ENCODE measurements at regions not wholly inside any gene's neighbourhood (a gene's known extent, or its start where the extent isn't known, plus 50 kb on each side); places are given as distances from the start of the nearest gene placed in this dataset.
A peak's percentile ranks its signal among the peaks of the same experiment; 100 is the strongest.

DNA sequence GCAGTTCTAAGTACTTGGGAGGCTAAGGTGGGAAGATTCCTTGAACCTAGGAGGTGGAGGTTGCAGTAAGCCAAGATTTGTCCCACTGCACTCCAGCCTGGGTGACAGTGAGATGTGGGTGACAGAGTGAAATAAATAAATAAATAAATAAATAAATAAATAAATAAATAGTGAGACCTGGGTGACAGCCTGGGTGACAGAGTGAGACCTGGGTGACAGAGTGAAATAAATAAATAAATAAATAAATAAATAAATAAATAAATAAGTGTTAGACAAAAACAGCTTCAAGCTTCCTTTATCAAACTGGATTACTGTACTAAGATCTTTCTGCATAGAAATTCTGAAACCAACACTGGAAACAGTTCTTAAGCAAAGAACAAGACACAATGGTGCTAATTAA is 71.8 kb upstream of the BMP2K start:
- no peaks in the 10 kb centered on the region for H4K20me1 ChIP-seq (ENCODE audit: insufficient read depth, low read length)
- no TSS peak for BruUV-seq (replicated peaks)
- ChIA-PET CTCF (ENCODE audit: low intra/inter-chr PET ratio, low total read pairs) (no interaction called here), POLR2A (no interaction called here)
- H3K9ac ChIP-seq (ENCODE audit: insufficient read depth, low read depth, low read length) = no peak overlapping the region
- no peak overlapping the region for H3K4me3 ChIP-seq (replicated peaks in 1 of 3; ENCODE audit: insufficient read depth in 1 of 3, low read depth in 2 of 3, low read length in 3 of 3)
- peaks cover 18% of the 10 kb centered on the region for H3K9me3 ChIP-seq (ENCODE audit: low read length)
- H2AFZ ChIP-seq (ENCODE audit: low read length) = no peak overlapping the region
- H3K79me2 ChIP-seq (ENCODE audit: insufficient read depth, low read length) = no peaks in the 10 kb centered on the region
- no peaks in the 10 kb centered on the region for H3K27me3 ChIP-seq (ENCODE audit: control insufficient read depth in 1 of 2, insufficient read depth in 2 of 2, low read length in 2 of 2)
- no peak for DNase-seq (ENCODE audit: low spot score)
- no peak for FAIRE-seq
- TF ChIP-seq TBX3 (IDR thresholded peaks at IDR 0.05; ENCODE audit: borderline replicate concordance) = no peak
- TF ChIP-seq MAF1 (CRISPR knock-in tag; IDR thresholded peaks at IDR 0.05; ENCODE audit: borderline replicate concordance) = no peak
- TF ChIP-seq FOSL1 (CRISPR knock-in tag; IDR thresholded peaks at IDR 0.05; ENCODE audit: borderline replicate concordance) = no peak
- TF ChIP-seq MAX (IDR thresholded peaks at IDR 0.05) = no peak
- no peak for TF ChIP-seq ATRX (CRISPR knock-in tag; IDR thresholded peaks at IDR 0.05; ENCODE audit: borderline replicate concordance)
- TF ChIP-seq ZNF282 (IDR thresholded peaks at IDR 0.05; ENCODE audit: partially characterized antibody) = no peak
- H3K27ac ChIP-seq (ENCODE audit: extremely low read length, insufficient read depth, low read length) = no peak overlapping the region
- in situ Hi-C loops (cut with HindIII; ENCODE audit: extremely low pct_ligation_motif_present, low pct_unique_long_range_greater_than_20kb) (no loop called here), intact Hi-C loops (cut with micrococcal nuclease; ENCODE audit: unreplicated experiment) (no loop called here)
- no peaks in the 10 kb centered on the region for H3K36me3 ChIP-seq (replicated peaks in 1 of 2; ENCODE audit: control insufficient read depth in 1 of 2, insufficient read depth in 2 of 2, low read length in 2 of 2)
- peaks cover 22% of the 10 kb centered on the region for H3K4me1 ChIP-seq (ENCODE audit: insufficient read depth, low read length)
- H3K4me2 ChIP-seq (ENCODE audit: low read depth, low read length) = no peak overlapping the region
- ATAC-seq = no peak

DNA sequence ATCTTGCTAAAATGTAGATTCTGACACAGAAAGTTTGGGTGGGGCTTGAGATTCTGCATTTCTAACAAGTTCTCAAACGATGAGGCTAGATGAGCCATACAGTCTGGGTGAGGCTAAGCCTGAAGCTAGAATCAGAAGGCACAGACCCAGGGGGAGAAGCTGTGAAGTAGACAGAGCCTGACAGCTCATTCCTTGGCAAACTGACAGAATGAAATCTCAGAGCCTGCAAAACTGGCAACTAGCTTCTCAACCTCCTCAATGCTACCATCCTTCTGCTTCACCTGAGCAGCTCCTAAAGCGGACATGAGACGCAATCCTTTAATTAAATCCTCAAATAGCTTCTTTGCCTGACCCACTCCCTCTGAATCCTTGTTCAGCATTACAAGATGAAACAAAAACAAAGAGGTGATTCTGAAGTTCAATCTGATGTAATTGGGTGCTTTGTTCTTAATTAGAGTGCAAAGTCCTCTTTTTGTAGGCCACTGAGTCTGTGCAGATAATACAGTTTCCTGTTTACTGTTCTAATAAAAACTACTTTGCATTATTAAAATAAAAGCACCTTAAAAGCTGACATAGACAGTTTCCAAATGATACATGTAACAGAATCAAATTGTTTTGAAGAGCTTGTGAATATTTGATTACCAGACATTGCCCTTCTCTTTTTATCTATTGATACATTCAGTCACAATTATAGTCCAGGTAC is 71.0 kb upstream of the BMP2K start:
- ChIA-PET POLR2A (no interaction called here), CTCF (ENCODE audit: low intra/inter-chr PET ratio, low total read pairs) (no interaction called here)
- Histone ChIP-seq H3K9me3 (ENCODE audit: low read length) (peaks cover 18% of the 10 kb centered on the region), H3K4me2 (ENCODE audit: low read depth, low read length) (peak overlapping the region; percentile 34), H3K27ac (ENCODE audit: extremely low read length, insufficient read depth, low read length) (no peak overlapping the region), H3K4me1 (ENCODE audit: insufficient read depth, low read length) (peaks cover 22% of the 10 kb centered on the region), H3K79me2 (ENCODE audit: insufficient read depth, low read length) (no peaks in the 10 kb centered on the region), H2AFZ (ENCODE audit: low read length) (no peak overlapping the region), H3K36me3 (replicated peaks in 1 of 2; ENCODE audit: control insufficient read depth in 1 of 2, insufficient read depth in 2 of 2, low read length in 2 of 2) (no peaks in the 10 kb centered on the region), H3K9ac (ENCODE audit: insufficient read depth, low read depth, low read length) (no peak overlapping the region), H3K27me3 (ENCODE audit: control insufficient read depth in 1 of 2, insufficient read depth in 2 of 2, low read length in 2 of 2) (no peaks in the 10 kb centered on the region), H3K4me3 (replicated peaks in 1 of 3; ENCODE audit: insufficient read depth in 1 of 3, low read depth in 2 of 3, low read length in 3 of 3) (no peak overlapping the region), H4K20me1 (ENCODE audit: insufficient read depth, low read length) (no peaks in the 10 kb centered on the region)
- FAIRE-seq (no peak), ATAC-seq (peak; percentile 38; the same call in 2 of the 3 replicates), DNase-seq (ENCODE audit: low spot score) (peak; percentile 10)
- BruUV-seq (replicated peaks) = no TSS peak
- 5% methylated on average over 3 of the region's 3 CpGs for WGBS (ENCODE audit: low lambda C conversion rate)
- in situ Hi-C loops (cut with HindIII; ENCODE audit: extremely low pct_ligation_motif_present, low pct_unique_long_range_greater_than_20kb) = no loop called here
- intact Hi-C loops (cut with micrococcal nuclease; ENCODE audit: unreplicated experiment) = no loop called here
- TF ChIP-seq ZNF616 (CRISPR knock-in tag; IDR thresholded peaks at IDR 0.05; ENCODE audit: low read depth) (no peak), ZNF563 (CRISPR knock-in tag; IDR thresholded peaks at IDR 0.05) (no peak), HMG20B (CRISPR knock-in tag; conservative IDR thresholded peaks at IDR 0.05) (no peak), NFIB (CRISPR knock-in tag; IDR thresholded peaks at IDR 0.05; ENCODE audit: borderline replicate concordance) (no peak), EP300 (IDR thresholded peaks at IDR 0.05; ENCODE audit: low read depth in 2 of 2, low read length in 2 of 2) (no peak), EP300 (CRISPR knock-in tag; IDR thresholded peaks at IDR 0.05; ENCODE audit: borderline replicate concordance) (no peak), MAFK (conservative IDR thresholded peaks at IDR 0.05 in 1 of 2, IDR thresholded peaks at IDR 0.05 in 1 of 2; ENCODE audit: low read length in 2 of 2) (peak; percentile 65 to 84; a peak in 3 of 4 replicates), HNF4A (CRISPR knock-in tag; IDR thresholded peaks at IDR 0.05) (peak; percentile 27; the same call in 1 of the 2 replicates), EZH2 (conservative IDR thresholded peaks at IDR 0.05; ENCODE audit: low read depth, low read length) (no peak), GABPA (IDR thresholded peaks at IDR 0.05; ENCODE audit: low read depth, low read length) (no peak), GABPA (CRISPR knock-in tag; IDR thresholded peaks at IDR 0.05; ENCODE audit: low read depth) (no peak), SETDB1 (CRISPR knock-in tag; IDR thresholded peaks at IDR 0.05; ENCODE audit: borderline replicate concordance) (no peak), ZNF605 (CRISPR knock-in tag; IDR thresholded peaks at IDR 0.05) (no peak), MAFF (IDR thresholded peaks at IDR 0.05; ENCODE audit: low read depth, low read length) (peak; percentile 72; the same call in 1 of the 2 replicates), MIER3 (CRISPR knock-in tag; IDR thresholded peaks at IDR 0.05; ENCODE audit: borderline replicate concordance) (no peak), ZNF773 (CRISPR knock-in tag; IDR thresholded peaks at IDR 0.05; ENCODE audit: borderline replicate concordance) (no peak)

Measured in HepG2 (cell line).